Upper lobe of right lung (tissue), 1 donor: ENCODE measurements at regions not wholly inside any gene's neighbourhood (a gene's known extent, or its start where the extent isn't known, plus 50 kb on each side); places are given as distances from the start of the nearest gene placed in this dataset.

Experiments
- ATAC-seq: fragments of 200-7000 bp; cut with Tn5 transposase; one replicate; pipeline ENCODE4 v1.9.1; 2020; ENCODE audit warnings: mild to moderate bottlenecking, moderate library complexity
- DNase-seq: peaks from one replicate; pipeline ENCODE4 v3.0.0-alpha.2; 2020
- H3K27ac ChIP-seq: fragments of 200-600 bp; one replicate; pipeline ENCODE4 v1.8.0; 2022
- H3K27me3 ChIP-seq: fragments of 200-600 bp; one replicate; pipeline ENCODE4 v1.8.0; 2022; ENCODE audit warnings: mild to moderate bottlenecking
- H3K36me3 ChIP-seq: fragments of 200-600 bp; one replicate; pipeline ENCODE4 v1.8.0; 2022
- H3K4me1 ChIP-seq: fragments of 200-600 bp; one replicate; pipeline ENCODE4 v1.8.0; 2022
- H3K4me3 ChIP-seq: fragments of 200-600 bp; one replicate; pipeline ENCODE4 v1.8.0; 2022; ENCODE audit warnings: mild to moderate bottlenecking
- H3K9me3 ChIP-seq: fragments of 200-600 bp; one replicate; pipeline ENCODE4 v1.8.0; 2022
- intact Hi-C: fragments of 100-400 bp; cut with DNase I; formaldehyde crosslinking; loops from one replicate; pipeline ENCODE4 v1.11.0; 2022
- TF ChIP-seq, protein P1 (sequence below): fragments of 200-600 bp; IDR thresholded peaks from one replicate; pipeline ENCODE4 v1.8.0; 2022; ENCODE audit warnings: antibody characterized with exemption
- donor health status: DM: no; HTN: yes; CAD: no; lungs with severe emphysema.

DNA sequence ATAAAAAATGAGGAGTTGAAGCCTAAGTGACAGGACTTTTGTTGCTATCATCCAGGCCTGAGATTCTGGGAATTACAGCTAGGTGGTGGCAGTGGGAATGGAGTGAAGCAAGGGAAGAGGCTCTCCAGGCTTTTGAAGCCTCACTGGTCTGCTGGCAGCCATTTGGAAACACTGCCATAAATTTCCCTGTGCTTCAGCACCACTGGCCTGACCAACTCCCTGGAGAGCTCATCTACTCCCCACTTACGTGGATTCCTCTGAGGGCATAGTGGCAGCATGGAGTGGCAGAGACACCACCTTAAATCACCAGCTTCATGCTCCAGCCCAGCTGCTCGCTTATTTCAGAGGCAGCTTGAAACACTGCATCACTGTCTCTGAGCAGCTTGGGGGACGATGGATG lies 518.2 kb downstream of the TLR4 start:
- H3K9me3 ChIP-seq = no peaks in the 10 kb centered on the region
- H3K4me1 ChIP-seq = no peaks in the 10 kb centered on the region
- DNase-seq (no peak), ATAC-seq (no peak)
- no peaks in the 10 kb centered on the region for H3K27me3 ChIP-seq
- no peaks in the 10 kb centered on the region for H3K36me3 ChIP-seq
- TF ChIP-seq, protein P1, sequence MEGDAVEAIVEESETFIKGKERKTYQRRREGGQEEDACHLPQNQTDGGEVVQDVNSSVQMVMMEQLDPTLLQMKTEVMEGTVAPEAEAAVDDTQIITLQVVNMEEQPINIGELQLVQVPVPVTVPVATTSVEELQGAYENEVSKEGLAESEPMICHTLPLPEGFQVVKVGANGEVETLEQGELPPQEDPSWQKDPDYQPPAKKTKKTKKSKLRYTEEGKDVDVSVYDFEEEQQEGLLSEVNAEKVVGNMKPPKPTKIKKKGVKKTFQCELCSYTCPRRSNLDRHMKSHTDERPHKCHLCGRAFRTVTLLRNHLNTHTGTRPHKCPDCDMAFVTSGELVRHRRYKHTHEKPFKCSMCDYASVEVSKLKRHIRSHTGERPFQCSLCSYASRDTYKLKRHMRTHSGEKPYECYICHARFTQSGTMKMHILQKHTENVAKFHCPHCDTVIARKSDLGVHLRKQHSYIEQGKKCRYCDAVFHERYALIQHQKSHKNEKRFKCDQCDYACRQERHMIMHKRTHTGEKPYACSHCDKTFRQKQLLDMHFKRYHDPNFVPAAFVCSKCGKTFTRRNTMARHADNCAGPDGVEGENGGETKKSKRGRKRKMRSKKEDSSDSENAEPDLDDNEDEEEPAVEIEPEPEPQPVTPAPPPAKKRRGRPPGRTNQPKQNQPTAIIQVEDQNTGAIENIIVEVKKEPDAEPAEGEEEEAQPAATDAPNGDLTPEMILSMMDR = no peak
- intact Hi-C loops = no loop called here
- H3K4me3 ChIP-seq = no peak overlapping the region
- no peak overlapping the region for H3K27ac ChIP-seq

DNA sequence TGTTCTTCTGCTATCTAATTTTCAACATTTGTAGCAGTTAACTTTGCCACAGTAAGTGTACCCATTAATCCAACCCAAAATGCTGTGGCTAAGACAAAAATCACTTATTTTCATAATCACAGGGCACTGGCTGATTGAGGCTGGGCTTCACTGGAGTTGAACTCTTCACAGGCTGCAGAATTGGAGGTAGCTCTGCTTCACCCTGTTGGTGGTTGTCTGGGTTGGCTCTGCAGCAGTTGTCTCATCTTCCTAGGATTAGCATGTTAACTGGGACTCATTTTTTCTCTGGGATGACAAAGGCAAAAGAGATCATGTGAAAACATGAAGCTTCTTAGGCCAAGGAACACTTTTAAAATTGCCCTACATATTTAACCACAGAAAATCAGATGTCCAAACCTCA lies 518.9 kb downstream of the TLR4 start:
- TF ChIP-seq, protein P1 = no peak
- Histone ChIP-seq H3K9me3 (no peaks in the 10 kb centered on the region), H3K4me3 (no peak overlapping the region), H3K36me3 (no peaks in the 10 kb centered on the region), H3K27ac (no peak overlapping the region), H3K4me1 (no peaks in the 10 kb centered on the region), H3K27me3 (no peaks in the 10 kb centered on the region)
- intact Hi-C loops = no loop called here
- ATAC-seq (no peak), DNase-seq (no peak)

DNA sequence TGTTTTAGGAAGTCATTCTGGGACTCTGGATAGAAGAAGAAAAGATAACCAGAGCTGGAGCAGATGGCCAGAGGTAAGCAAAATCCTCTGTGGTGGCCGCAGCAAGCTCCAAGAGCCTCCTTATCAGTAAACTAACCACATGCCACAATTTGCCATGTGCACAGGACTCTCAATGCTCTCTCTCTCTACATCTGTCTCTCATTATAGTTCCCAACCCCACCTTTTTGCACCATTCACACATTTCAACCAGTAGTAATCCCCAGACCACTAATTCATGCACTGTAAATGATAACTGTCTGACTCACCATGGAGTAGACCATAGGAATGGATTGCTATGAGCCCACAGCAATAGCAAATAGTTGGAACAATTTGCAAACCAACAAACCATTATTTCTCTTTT lies 526.1 kb downstream of the TLR4 start:
- Histone ChIP-seq H3K9me3 (no peaks in the 10 kb centered on the region), H3K36me3 (no peaks in the 10 kb centered on the region), H3K27ac (no peak overlapping the region), H3K4me3 (no peak overlapping the region), H3K27me3 (no peaks in the 10 kb centered on the region), H3K4me1 (no peaks in the 10 kb centered on the region)
- no peak for DNase-seq
- ATAC-seq = no peak
- TF ChIP-seq, protein P1 = no peak
- intact Hi-C loops = no loop called here

DNA sequence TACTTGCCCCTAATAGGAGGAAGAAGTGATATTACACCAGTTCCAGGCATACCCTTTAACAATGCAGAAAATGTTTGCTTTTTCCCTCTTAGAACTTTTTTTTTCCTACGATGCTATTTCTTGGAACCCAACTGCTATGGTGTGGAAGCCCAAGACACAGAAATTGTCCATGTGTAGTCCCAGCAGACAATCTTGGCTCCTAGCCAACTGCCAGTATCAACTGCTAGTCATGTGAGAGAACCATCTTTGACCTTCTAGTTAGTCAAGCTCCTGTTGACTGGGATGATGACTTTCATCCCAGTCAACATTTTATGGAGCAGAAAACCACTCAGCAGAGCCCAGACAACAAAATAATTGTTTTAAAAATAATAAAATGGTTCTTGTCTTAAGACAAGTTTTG lies 532.4 kb downstream of the TLR4 start:
- TF ChIP-seq, protein P1 = no peak
- H3K27ac ChIP-seq = no peak overlapping the region
- intact Hi-C loops = no loop called here
- H3K4me3 ChIP-seq = no peak overlapping the region
- no peaks in the 10 kb centered on the region for H3K36me3 ChIP-seq
- no peaks in the 10 kb centered on the region for H3K27me3 ChIP-seq
- no peaks in the 10 kb centered on the region for H3K4me1 ChIP-seq
- H3K9me3 ChIP-seq = peaks cover 9% of the 10 kb centered on the region
- DNase-seq = no peak
- ATAC-seq = no peak

DNA sequence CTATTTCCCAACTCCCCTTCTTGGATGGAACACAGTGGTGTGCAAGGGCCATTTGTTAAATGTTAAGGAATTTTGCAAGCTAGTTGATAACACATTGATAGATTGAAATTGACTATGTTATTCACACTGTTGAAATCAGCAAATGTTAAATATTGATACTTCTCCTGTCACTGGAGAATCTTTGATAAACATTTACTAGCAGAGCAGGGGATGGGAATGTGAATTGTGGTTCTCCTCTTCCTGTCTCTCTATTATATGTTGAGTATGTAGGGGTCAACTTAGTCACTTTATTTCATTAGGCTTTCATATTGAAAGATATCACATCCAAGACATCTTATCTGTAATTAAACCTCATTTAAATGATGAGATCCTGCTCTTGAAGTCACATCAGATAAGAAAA lies 533.9 kb downstream of the TLR4 start:
- intact Hi-C loops = no loop called here
- Histone ChIP-seq H3K4me3 (no peak overlapping the region), H3K27me3 (no peaks in the 10 kb centered on the region), H3K4me1 (no peaks in the 10 kb centered on the region), H3K27ac (no peak overlapping the region), H3K36me3 (no peaks in the 10 kb centered on the region), H3K9me3 (peaks cover 9% of the 10 kb centered on the region)
- TF ChIP-seq, protein P1 = no peak
- ATAC-seq = no peak
- DNase-seq = no peak

DNA sequence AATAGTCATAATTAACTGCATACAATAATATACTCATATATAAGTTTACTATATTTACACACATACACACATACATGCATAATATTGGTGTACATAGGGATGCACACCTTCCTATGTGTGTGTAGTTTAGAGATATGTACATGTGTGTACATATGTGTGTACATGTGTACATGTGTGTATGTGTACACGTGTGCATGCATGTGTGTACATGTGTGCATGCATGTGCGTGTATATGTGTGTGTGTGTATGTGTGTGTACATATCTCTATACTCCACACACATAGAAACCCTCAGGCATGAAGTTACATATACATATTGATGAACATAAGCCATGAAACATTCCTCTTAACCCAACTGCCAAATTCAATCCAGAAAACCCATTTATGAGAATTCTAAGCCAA lies 547.8 kb downstream of the TLR4 start:
- Histone ChIP-seq H3K9me3 (peaks cover 3% of the 10 kb centered on the region), H3K4me3 (no peak overlapping the region), H3K27me3 (no peaks in the 10 kb centered on the region), H3K36me3 (no peaks in the 10 kb centered on the region), H3K27ac (no peak overlapping the region), H3K4me1 (no peaks in the 10 kb centered on the region)
- DNase-seq (no peak), ATAC-seq (no peak)
- intact Hi-C loops = no loop called here
- TF ChIP-seq, protein P1 = no peak
